Testis (tissue), 2 donors: ENCODE measurements at regions not wholly inside any gene's neighbourhood (a gene's known extent, or its start where the extent isn't known, plus 50 kb on each side); places are given as distances from the start of the nearest gene placed in this dataset.

Source experiments
- POLR2A ChIP-seq: fragments of 450-650 bp; IDR thresholded peaks from one replicate; pipeline ENCODE4 v1.6.1; 2017; ENCODE audit warnings: antibody characterized with exemption, mild to moderate bottlenecking, moderate library complexity
- TF ChIP-seq, protein P1 (sequence below), 3 experiments: fragments of 450-650 bp in 2 of 3; fragments of 200-600 bp in 1 of 3; sonication (generic) in 1 of 3; IDR thresholded peaks; one replicate each; pipeline ENCODE4 v1.5.1; 2016 to 2019; ENCODE audit warnings: antibody characterized with exemption in 3 of 3, mild to moderate bottlenecking in 2 of 3, moderate library complexity in 1 of 3

DNA sequence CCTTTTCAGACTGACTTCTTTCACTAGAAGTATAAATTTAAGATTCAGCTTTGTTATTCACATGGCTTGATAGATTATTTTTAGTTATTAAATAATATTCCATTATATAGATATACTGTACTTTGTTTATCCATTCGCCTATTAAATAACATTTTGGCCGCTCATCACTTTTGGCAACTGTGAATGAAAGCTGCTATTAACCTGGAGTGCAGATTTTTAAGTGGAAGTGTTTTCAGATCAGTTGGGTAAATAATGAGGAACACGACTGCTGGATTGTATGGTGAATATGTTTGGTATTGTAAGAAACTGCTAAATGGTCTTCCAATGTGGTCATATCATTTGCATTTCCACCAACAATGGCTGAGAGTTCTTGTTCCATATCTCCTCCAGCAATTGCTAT is 97.6 kb upstream of the ZNF804B start:
- TF ChIP-seq, protein P1, sequence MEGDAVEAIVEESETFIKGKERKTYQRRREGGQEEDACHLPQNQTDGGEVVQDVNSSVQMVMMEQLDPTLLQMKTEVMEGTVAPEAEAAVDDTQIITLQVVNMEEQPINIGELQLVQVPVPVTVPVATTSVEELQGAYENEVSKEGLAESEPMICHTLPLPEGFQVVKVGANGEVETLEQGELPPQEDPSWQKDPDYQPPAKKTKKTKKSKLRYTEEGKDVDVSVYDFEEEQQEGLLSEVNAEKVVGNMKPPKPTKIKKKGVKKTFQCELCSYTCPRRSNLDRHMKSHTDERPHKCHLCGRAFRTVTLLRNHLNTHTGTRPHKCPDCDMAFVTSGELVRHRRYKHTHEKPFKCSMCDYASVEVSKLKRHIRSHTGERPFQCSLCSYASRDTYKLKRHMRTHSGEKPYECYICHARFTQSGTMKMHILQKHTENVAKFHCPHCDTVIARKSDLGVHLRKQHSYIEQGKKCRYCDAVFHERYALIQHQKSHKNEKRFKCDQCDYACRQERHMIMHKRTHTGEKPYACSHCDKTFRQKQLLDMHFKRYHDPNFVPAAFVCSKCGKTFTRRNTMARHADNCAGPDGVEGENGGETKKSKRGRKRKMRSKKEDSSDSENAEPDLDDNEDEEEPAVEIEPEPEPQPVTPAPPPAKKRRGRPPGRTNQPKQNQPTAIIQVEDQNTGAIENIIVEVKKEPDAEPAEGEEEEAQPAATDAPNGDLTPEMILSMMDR (IDR thresholded peaks at IDR 0.05), result no peak
- TF ChIP-seq POLR2A, result no peak
